ENCODE measurements at regions not wholly inside any gene's neighbourhood (a gene's known extent, or its start where the extent isn't known, plus 50 kb on each side); places are given as distances from the start of the nearest gene placed in this dataset.

DNA sequence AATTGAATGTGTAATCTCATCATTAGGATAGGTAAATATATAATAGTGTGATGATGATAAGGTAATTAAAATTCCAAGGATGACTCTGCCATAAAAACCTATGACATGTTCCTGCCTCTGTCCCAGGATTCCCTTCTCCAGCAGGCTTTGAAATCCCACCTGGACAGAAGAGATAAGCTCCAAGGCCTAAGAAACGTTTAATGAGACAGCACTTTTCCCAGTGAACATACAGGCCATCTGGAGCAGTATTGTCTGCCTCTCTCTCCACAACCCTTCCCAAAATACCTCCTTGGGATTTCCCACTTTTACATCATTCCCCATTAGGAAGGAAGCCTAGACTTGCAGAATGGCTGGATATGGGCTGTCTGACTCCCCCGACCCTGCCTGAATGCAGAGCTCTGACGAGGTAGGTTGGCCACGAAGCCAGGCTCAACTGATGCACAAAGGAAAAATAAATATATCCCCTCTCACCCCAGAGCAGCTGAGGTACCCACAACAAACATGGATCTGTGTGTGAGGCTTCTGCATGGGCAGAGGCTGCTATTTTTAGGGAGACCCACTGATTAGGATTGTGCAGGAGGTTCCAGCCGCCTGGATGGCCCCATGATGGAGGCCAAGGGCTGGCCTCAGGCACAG, 71.0 kb downstream of the TMPRSS5 start:
- no peak overlapping the region for H3K4me3 ChIP-seq (ENCODE audit: low read depth, low read length)
- no peak for DNase-seq (ENCODE audit: low read depth)
- TF ChIP-seq POLR2A (IDR thresholded peaks at IDR 0.05; ENCODE audit: extremely low read depth, insufficient read length) = no peak
- TF ChIP-seq, protein P1, sequence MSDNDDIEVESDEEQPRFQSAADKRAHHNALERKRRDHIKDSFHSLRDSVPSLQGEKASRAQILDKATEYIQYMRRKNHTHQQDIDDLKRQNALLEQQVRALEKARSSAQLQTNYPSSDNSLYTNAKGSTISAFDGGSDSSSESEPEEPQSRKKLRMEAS (IDR thresholded peaks at IDR 0.05; ENCODE audit: low read depth, low read length) = no peak
- TF ChIP-seq CTCF (IDR thresholded peaks at IDR 0.05; ENCODE audit: low read depth, low read length) = no peak
- TF ChIP-seq MYC (IDR thresholded peaks at IDR 0.05; ENCODE audit: low read depth, low read length) = no peak

- DNase-seq (ENCODE audit: low read depth) = no peak
- H3K4me3 ChIP-seq (ENCODE audit: low read depth, low read length) = no peak overlapping the region
Observed at GRCh38 chr11:113632981-113633380, 73.1 kb downstream of the TMPRSS5 start.

GRCh38 chr11:113629562-113629961, 76.5 kb downstream of the TMPRSS5 start:
- no peak for TF ChIP-seq CTCF (IDR thresholded peaks at IDR 0.05; ENCODE audit: low read depth, low read length)
- DNase-seq (ENCODE audit: low read depth) = no peak
- H3K4me3 ChIP-seq (ENCODE audit: low read depth, low read length) = no peak overlapping the region

More at GRCh38 chr11:113632981-113633380, 73.1 kb downstream of the TMPRSS5 start:
- TF ChIP-seq MYC (IDR thresholded peaks at IDR 0.05; ENCODE audit: low read depth, low read length) = no peak
- TF ChIP-seq POLR2A (IDR thresholded peaks at IDR 0.05; ENCODE audit: extremely low read depth, insufficient read length) = no peak
- TF ChIP-seq, protein P1 (IDR thresholded peaks at IDR 0.05; ENCODE audit: low read depth, low read length) = no peak
- no peak for TF ChIP-seq CTCF (IDR thresholded peaks at IDR 0.05; ENCODE audit: low read depth, low read length)

- DNase-seq (ENCODE audit: low read depth) = no peak
- TF ChIP-seq CTCF (IDR thresholded peaks at IDR 0.05; ENCODE audit: low read depth, low read length) = no peak
- TF ChIP-seq, protein P1 (IDR thresholded peaks at IDR 0.05; ENCODE audit: low read depth, low read length) = no peak
- TF ChIP-seq MYC (IDR thresholded peaks at IDR 0.05; ENCODE audit: low read depth, low read length) = no peak
- TF ChIP-seq POLR2A (IDR thresholded peaks at IDR 0.05; ENCODE audit: extremely low read depth, insufficient read length) = no peak
Observed at GRCh38 chr11:113628912-113629311, 77.2 kb downstream of the TMPRSS5 start.

DNA sequence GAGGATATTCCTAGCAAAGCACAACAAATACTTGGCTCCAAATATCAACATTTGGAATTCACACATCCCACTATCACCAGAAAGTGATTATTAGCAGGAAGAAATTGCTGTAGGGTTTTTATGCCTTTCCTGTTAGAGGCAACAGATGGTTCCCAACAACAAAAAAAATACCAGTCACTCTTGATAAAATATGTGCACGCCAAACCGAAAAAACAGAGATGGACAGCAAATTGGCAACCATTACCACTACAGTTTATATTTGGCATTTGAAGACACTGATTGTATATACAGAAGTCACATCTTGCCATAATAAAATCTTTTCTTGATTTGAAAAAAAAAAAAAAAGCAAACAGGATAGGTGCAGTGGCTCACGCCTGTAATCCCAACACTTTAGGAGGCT, 78.2 kb downstream of the TMPRSS5 start:
- TF ChIP-seq, protein P1 (IDR thresholded peaks at IDR 0.05; ENCODE audit: low read depth, low read length) = no peak
- TF ChIP-seq POLR2A (IDR thresholded peaks at IDR 0.05; ENCODE audit: extremely low read depth, insufficient read length) = no peak
- TF ChIP-seq MYC (IDR thresholded peaks at IDR 0.05; ENCODE audit: low read depth, low read length) = no peak
- TF ChIP-seq CTCF (IDR thresholded peaks at IDR 0.05; ENCODE audit: low read depth, low read length) = no peak
- DNase-seq (ENCODE audit: low read depth) = no peak
- no peak overlapping the region for H3K4me3 ChIP-seq (ENCODE audit: low read depth, low read length)

More at GRCh38 chr11:113628912-113629311, 77.2 kb downstream of the TMPRSS5 start:
- no peak overlapping the region for H3K4me3 ChIP-seq (ENCODE audit: low read depth, low read length)

DNA sequence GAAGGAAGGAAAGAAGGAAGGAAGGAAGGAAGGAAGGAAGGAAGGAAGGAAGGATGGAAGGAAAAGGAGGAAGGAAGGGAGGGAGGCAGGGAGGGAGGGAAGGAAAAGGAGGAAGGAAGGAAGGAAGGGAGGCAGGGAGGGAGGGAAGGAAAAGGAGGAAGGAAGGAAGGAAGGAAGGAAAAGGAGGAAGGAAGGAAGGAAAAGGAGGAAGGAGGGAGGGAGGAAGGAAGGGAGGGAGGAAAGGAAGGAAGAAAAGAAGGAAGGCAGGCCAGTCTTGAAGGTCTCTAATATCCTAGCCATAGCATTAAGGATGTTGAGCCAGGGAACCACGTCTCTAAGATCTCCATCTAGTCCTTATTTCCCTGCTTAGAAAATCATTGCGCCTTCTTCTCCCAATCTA, 78.8 kb downstream of the TMPRSS5 start:
- DNase-seq (ENCODE audit: low read depth) = no peak
- TF ChIP-seq CTCF (IDR thresholded peaks at IDR 0.05; ENCODE audit: low read depth, low read length) (no peak), MYC (IDR thresholded peaks at IDR 0.05; ENCODE audit: low read depth, low read length) (no peak), POLR2A (IDR thresholded peaks at IDR 0.05; ENCODE audit: extremely low read depth, insufficient read length) (no peak)
- TF ChIP-seq, protein P1 (IDR thresholded peaks at IDR 0.05; ENCODE audit: low read depth, low read length) = no peak
- no peak overlapping the region for H3K4me3 ChIP-seq (ENCODE audit: low read depth, low read length)

All from NB4 (cell line).